ENCODE measurements at regions not wholly inside any gene's neighbourhood (a gene's known extent, or its start where the extent isn't known, plus 50 kb on each side); places are given as distances from the start of the nearest gene placed in this dataset.

GRCh38 chr7:152594801-152595200 lies 81.1 kb downstream of the XRCC2 start:
- TF ChIP-seq POLR2A (IDR thresholded peaks at IDR 0.05; ENCODE audit: low read depth, low read length) (no peak), CTCF (conservative IDR thresholded peaks at IDR 0.05; ENCODE audit: low read depth, low read length) (no peak), RAD21 (IDR thresholded peaks at IDR 0.05; ENCODE audit: low read length) (no peak), BHLHE40 (IDR thresholded peaks at IDR 0.05; ENCODE audit: low read depth, low read length) (no peak), MAZ (IDR thresholded peaks at IDR 0.05; ENCODE audit: borderline replicate concordance, low read depth, low read length) (no peak), ELK1 (IDR thresholded peaks at IDR 0.05; ENCODE audit: borderline replicate concordance, low read depth, low read length) (no peak), CHD1 (IDR thresholded peaks at IDR 0.05; ENCODE audit: low read depth, low read length) (no peak), MAFK (IDR thresholded peaks at IDR 0.05; ENCODE audit: low read depth, low read length) (no peak), CEBPB (IDR thresholded peaks at IDR 0.05; ENCODE audit: low read depth, low read length) (no peak), RCOR1 (IDR thresholded peaks at IDR 0.05; ENCODE audit: insufficient replicate concordance, low read length) (no peak)
